IMR-90 (cell line): ENCODE measurements at regions not wholly inside any gene's neighbourhood (a gene's known extent, or its start where the extent isn't known, plus 50 kb on each side); places are given as distances from the start of the nearest gene placed in this dataset.

Experiments used
- ATAC-seq: fragments of 200-7000 bp; cut with Tn5 transposase; 2 replicates; pipeline ENCODE4 v1.9.1; 2020; ENCODE audit warnings: low read depth, mild to moderate bottlenecking, moderate library complexity
- BruUV-seq: library from RNA; stranded (reverse); fragments of 400-500 nt; replicated peaks from 2 replicates; lab custom pipeline; 2021; lab: Mats Ljungman, UMichigan
- CTCF ChIA-PET: fragments of 300-600 bp; formaldehyde crosslinking; extraction: SDS; loops from one replicate; lab custom pipeline; 2021; ENCODE audit warnings: antibody characterized with exemption; lab: Yijun Ruan, JAX
- POLR2A ChIA-PET: fragments of 300-600 bp; sonication (Branson Sonifier 250); formaldehyde crosslinking; loops from one replicate; lab custom pipeline; 2022; ENCODE audit warnings: antibody characterized with exemption; ENCODE audit not compliant: unreplicated experiment; lab: Charles Lee
- DNase-seq: peaks from one replicate; pipeline ENCODE4 v3.0.0; 2013
- H2AFZ ChIP-seq: replicated peaks from 2 replicates; pipeline ENCODE3; 2013; ENCODE audit warnings: low read length, mild to moderate bottlenecking; ENCODE audit not compliant: poor library complexity
- H2AK5ac ChIP-seq: 2 replicates; pipeline ENCODE4 v1.6.1; 2013; ENCODE audit warnings: low read depth, low read length, inconsistent platforms
- H2AK9ac ChIP-seq: replicated peaks from 2 replicates; pipeline ENCODE3; 2013; ENCODE audit warnings: mild to moderate bottlenecking, low read depth, low read length, moderate library complexity; ENCODE audit not compliant: poor library complexity
- H2BK120ac ChIP-seq: 2 replicates; pipeline ENCODE4 v1.6.1; 2013; ENCODE audit warnings: low read depth, low read length, inconsistent platforms
- H2BK15ac ChIP-seq: 3 replicates; pipeline ENCODE4 v1.6.1; 2013; ENCODE audit warnings: low read depth, low read length, inconsistent platforms
- H2BK20ac ChIP-seq: 2 replicates; pipeline ENCODE4 v1.6.1; 2013; ENCODE audit warnings: low read depth, mild to moderate bottlenecking, inconsistent platforms, low read length, moderate library complexity
- H2BK5ac ChIP-seq: 2 replicates; pipeline ENCODE4 v1.6.1; 2013; ENCODE audit warnings: mild to moderate bottlenecking, low read depth, low read length, inconsistent platforms; ENCODE audit not compliant: poor library complexity, severe bottlenecking
- H3K14ac ChIP-seq: replicated peaks from 2 replicates; pipeline ENCODE4 v1.6.1; 2013; ENCODE audit warnings: low read depth, low read length, inconsistent platforms
- H3K18ac ChIP-seq: 2 replicates; pipeline ENCODE4 v1.6.1; 2013; ENCODE audit warnings: low read depth, low read length, control low read depth
- H3K23ac ChIP-seq: 2 replicates; pipeline ENCODE4 v1.6.1; 2013; ENCODE audit warnings: low read depth, low read length, inconsistent platforms
- H3K27ac ChIP-seq: 2 replicates; pipeline ENCODE4 v1.5.1; 2013; ENCODE audit warnings: mild to moderate bottlenecking, control low read depth, low read length; ENCODE audit not compliant: insufficient read depth
- H3K27me3 ChIP-seq: 2 replicates; pipeline ENCODE4 v1.6.1; 2013; ENCODE audit warnings: low read length; ENCODE audit not compliant: control insufficient read depth, insufficient read depth
- H3K36me3 ChIP-seq: 2 replicates; pipeline ENCODE4 v1.6.1; 2013; ENCODE audit warnings: low read length, mixed read lengths; ENCODE audit not compliant: control insufficient read depth, insufficient read depth
- H3K4ac ChIP-seq: 2 replicates; pipeline ENCODE4 v1.6.1; 2013; ENCODE audit warnings: low read depth, low read length, inconsistent platforms
- H3K4me1 ChIP-seq: 2 replicates; pipeline ENCODE4 v1.6.1; 2013; ENCODE audit warnings: low read length, mixed read lengths; ENCODE audit not compliant: control insufficient read depth, insufficient read depth
- H3K4me2 ChIP-seq: 2 replicates; pipeline ENCODE4 v1.6.1; 2013; ENCODE audit warnings: low read depth, mild to moderate bottlenecking, control low read depth, low read length, moderate library complexity
- H3K4me3 ChIP-seq: 2 replicates; pipeline ENCODE4 v1.5.1; 2013; ENCODE audit warnings: low read depth, mild to moderate bottlenecking, control low read depth, low read length, moderate library complexity; ENCODE audit not compliant: insufficient read depth
- H3K56ac ChIP-seq: 2 replicates; pipeline ENCODE4 v1.6.1; 2013; ENCODE audit warnings: low read length, inconsistent platforms; ENCODE audit not compliant: insufficient read depth; ENCODE audit errors: extremely low read depth
- H3K79me1 ChIP-seq, 2 experiments: 2 replicates each; pipeline ENCODE4 v1.6.1; 2013; ENCODE audit warnings: low read length in 2 of 2, inconsistent platforms in 1 of 2, low read depth in 1 of 2
- H3K9ac ChIP-seq: 2 replicates; pipeline ENCODE4 v1.6.1; 2013; ENCODE audit warnings: low read depth, low read length, control low read depth
- H3K9me1 ChIP-seq: 2 replicates; pipeline ENCODE4 v1.6.1; 2013; ENCODE audit warnings: low read length, inconsistent platforms; ENCODE audit not compliant: insufficient read depth
- H3K9me3 ChIP-seq: 2 replicates; pipeline ENCODE4 v1.6.1; 2013; ENCODE audit warnings: low read length; ENCODE audit not compliant: control insufficient read depth, insufficient read depth
- H4K20me1 ChIP-seq: 2 replicates; pipeline ENCODE4 v1.6.1; 2013; ENCODE audit warnings: low read length, inconsistent platforms; ENCODE audit not compliant: insufficient read depth
- H4K5ac ChIP-seq: 2 replicates; pipeline ENCODE4 v1.6.1; 2013; ENCODE audit warnings: mild to moderate bottlenecking, low read depth, low read length, control low read depth
- H4K8ac ChIP-seq, 2 experiments: 2 replicates each; pipeline ENCODE4 v1.6.1; 2013; ENCODE audit warnings: low read depth in 2 of 2, low read length in 2 of 2, control low read depth in 1 of 2, inconsistent platforms in 1 of 2
- H4K91ac ChIP-seq: 2 replicates; pipeline ENCODE4 v1.6.1; 2013; ENCODE audit warnings: low read depth, low read length, inconsistent platforms; ENCODE audit not compliant: insufficient read depth
- BHLHE40 ChIP-seq: fragments of 150-350 bp; IDR thresholded peaks from 2 replicates; pipeline ENCODE4 v1.6.1; 2016; ENCODE audit warnings: mild to moderate bottlenecking, low read depth, low read length
- CEBPB ChIP-seq: IDR thresholded peaks from 2 replicates; pipeline ENCODE4 v1.6.1; 2012; ENCODE audit warnings: low read depth, low read length, improper control_type of control experiment
- CHD1 ChIP-seq: IDR thresholded peaks from 2 replicates; pipeline ENCODE4 v1.6.1; 2012; ENCODE audit warnings: low read depth, low read length, improper control_type of control experiment
- ELK1 ChIP-seq: fragments of 150-350 bp; IDR thresholded peaks from 2 replicates; pipeline ENCODE4 v1.6.1; 2016; ENCODE audit warnings: low read depth, mild to moderate bottlenecking, low read length, moderate library complexity, borderline replicate concordance
- FOS ChIP-seq: fragments of 150-350 bp; IDR thresholded peaks from 2 replicates; pipeline ENCODE4 v1.6.1; 2016; ENCODE audit warnings: low read depth, low read length
- MXI1 ChIP-seq: IDR thresholded peaks from 2 replicates; pipeline ENCODE4 v1.6.1; 2012; ENCODE audit warnings: low read depth, mild to moderate bottlenecking, low read length, moderate library complexity, borderline replicate concordance
- NFE2L2 ChIP-seq: fragments of 150-350 bp; IDR thresholded peaks from 2 replicates; pipeline ENCODE4 v1.6.1; 2016; ENCODE audit warnings: low read depth, mild to moderate bottlenecking, low read length
- POLR2A ChIP-seq: IDR thresholded peaks from 2 replicates; pipeline ENCODE4 v1.6.1; 2012; ENCODE audit warnings: mild to moderate bottlenecking, low read depth, low read length
- RAD21 ChIP-seq: IDR thresholded peaks from 2 replicates; pipeline ENCODE4 v1.6.1; 2012; ENCODE audit warnings: low read length, improper control_type of control experiment
- RCOR1 ChIP-seq: IDR thresholded peaks from 2 replicates; pipeline ENCODE4 v1.6.1; 2012; ENCODE audit warnings: mild to moderate bottlenecking, low read length, improper control_type of control experiment; ENCODE audit not compliant: insufficient replicate concordance
- RFX5 ChIP-seq: IDR thresholded peaks from 2 replicates; pipeline ENCODE4 v1.8.0; 2012; ENCODE audit warnings: low read depth, mild to moderate bottlenecking, low read length, moderate library complexity
- SMC3 ChIP-seq: fragments of 150-350 bp; IDR thresholded peaks from 2 replicates; pipeline ENCODE4 v1.6.1; 2016; ENCODE audit warnings: low read depth, mild to moderate bottlenecking, antibody characterized with exemption, low read length, moderate library complexity
- WGBS, 2 experiments: methylation state at CpG; one replicate each; pipeline versions ENCODE4 v1.1.5 to v1.1.7; 2013; ENCODE audit warnings: missing lambda C conversion rate in 2 of 2; ENCODE audit not compliant: insufficient read length in 1 of 2; ENCODE audit errors: extremely low coverage in 2 of 2; 5-methylcytosine and 5-hydroxymethylcytosine counted together
- dilution Hi-C: fragments of 300-500 bp; cut with HindIII; formaldehyde crosslinking; loops from one replicate; pipeline ENCODE4 v1.14.3; 2018; ENCODE audit warnings: low sequenced_read_pairs; ENCODE audit not compliant: unreplicated experiment
- in situ Hi-C: fragments of 300-500 bp; cut with MboI; formaldehyde crosslinking; loops from 3 replicates; pipeline ENCODE4 v1.14.3; 2019; ENCODE audit warnings: low sequenced_read_pairs, inconsistent platforms, mixed read lengths
- intact Hi-C: fragments of 100-400 bp; cut with micrococcal nuclease; formaldehyde crosslinking; loops from 2 replicates; pipeline ENCODE4 v1.10.0; 2022
- TF ChIP-seq, protein P1 (sequence below): fragments of 150-350 bp; IDR thresholded peaks from 2 replicates; pipeline ENCODE4 v1.6.1; 2017; ENCODE audit warnings: mild to moderate bottlenecking, antibody characterized with exemption, low read length, low read depth
- TF ChIP-seq, protein P2 (sequence below): conservative IDR thresholded peaks from 2 replicates; pipeline ENCODE4 v1.5.1; 2012; ENCODE audit warnings: mild to moderate bottlenecking, low read depth, low read length, improper control_type of control experiment

DNA sequence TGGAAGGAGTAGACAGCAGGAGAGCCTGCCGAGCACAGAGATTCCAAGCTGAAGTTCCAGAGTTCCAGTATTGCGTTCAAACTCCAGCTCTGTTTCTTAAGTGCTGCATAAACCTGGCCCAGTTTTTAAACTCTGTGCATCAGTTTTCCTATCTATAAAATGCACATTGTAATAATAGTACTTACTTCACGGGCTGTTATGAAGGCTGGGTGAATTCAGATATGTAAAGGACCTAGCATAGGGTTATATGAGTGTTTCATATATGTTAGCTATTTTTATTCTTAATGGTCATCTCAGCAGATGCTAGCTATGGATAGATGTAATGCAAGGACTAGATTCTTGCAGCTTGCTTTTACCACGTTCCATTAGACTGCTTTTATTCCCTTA is 293.1 kb upstream of the SEMA3C start:
- CTCF ChIA-PET = no interaction called here
- dilution Hi-C loops = no loop called here

More for the DNA sequence above, 293.1 kb upstream of the SEMA3C start:
- Histone ChIP-seq H3K36me3 (no peaks in the 10 kb centered on the region), H4K8ac (no peak overlapping the region), H3K9me1 (0 out of 2 replicates have a peak, but pooled peaks cover 3% of the 10 kb centered on the region), H3K23ac (no peak overlapping the region), H2BK20ac (no peak overlapping the region), H3K4ac (no peak overlapping the region), H2AK5ac (no peak overlapping the region), H3K27me3 (no peaks in the 10 kb centered on the region), H3K27ac (no peak overlapping the region), H2AFZ (no peak overlapping the region), H4K5ac (no peak overlapping the region), H3K4me2 (no peak overlapping the region), H3K18ac (no peak overlapping the region), H2BK120ac (no peak overlapping the region), H3K56ac (no peak overlapping the region), H4K91ac (no peak overlapping the region), H3K9ac (no peak overlapping the region), H3K79me1 (no peaks in the 10 kb centered on the region), H3K4me3 (no peak overlapping the region), H2BK5ac (no peak overlapping the region), H4K20me1 (no peaks in the 10 kb centered on the region), H3K14ac (no peak overlapping the region), H2BK15ac (no peak overlapping the region), H3K4me1 (peaks cover 3% of the 10 kb centered on the region; the same call in 1 of the 2 replicates), H3K9me3 (no peaks in the 10 kb centered on the region), H2AK9ac (no peak overlapping the region)
- POLR2A ChIA-PET = no interaction called here
- no CpG with 5 or more reads among the region's 4 CpGs for WGBS, 2 experiments
- no TSS peak for BruUV-seq
- in situ Hi-C loops = no loop called here
- TF ChIP-seq NFE2L2 (no peak), MXI1 (no peak), BHLHE40 (no peak), CHD1 (no peak), POLR2A (no peak), SMC3 (no peak), RFX5 (no peak), RCOR1 (no peak), CEBPB (no peak), FOS (no peak), RAD21 (no peak), ELK1 (no peak)
- TF ChIP-seq, protein P1, sequence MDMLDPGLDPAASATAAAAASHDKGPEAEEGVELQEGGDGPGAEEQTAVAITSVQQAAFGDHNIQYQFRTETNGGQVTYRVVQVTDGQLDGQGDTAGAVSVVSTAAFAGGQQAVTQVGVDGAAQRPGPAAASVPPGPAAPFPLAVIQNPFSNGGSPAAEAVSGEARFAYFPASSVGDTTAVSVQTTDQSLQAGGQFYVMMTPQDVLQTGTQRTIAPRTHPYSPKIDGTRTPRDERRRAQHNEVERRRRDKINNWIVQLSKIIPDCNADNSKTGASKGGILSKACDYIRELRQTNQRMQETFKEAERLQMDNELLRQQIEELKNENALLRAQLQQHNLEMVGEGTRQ = no peak
- TF ChIP-seq, protein P2, sequence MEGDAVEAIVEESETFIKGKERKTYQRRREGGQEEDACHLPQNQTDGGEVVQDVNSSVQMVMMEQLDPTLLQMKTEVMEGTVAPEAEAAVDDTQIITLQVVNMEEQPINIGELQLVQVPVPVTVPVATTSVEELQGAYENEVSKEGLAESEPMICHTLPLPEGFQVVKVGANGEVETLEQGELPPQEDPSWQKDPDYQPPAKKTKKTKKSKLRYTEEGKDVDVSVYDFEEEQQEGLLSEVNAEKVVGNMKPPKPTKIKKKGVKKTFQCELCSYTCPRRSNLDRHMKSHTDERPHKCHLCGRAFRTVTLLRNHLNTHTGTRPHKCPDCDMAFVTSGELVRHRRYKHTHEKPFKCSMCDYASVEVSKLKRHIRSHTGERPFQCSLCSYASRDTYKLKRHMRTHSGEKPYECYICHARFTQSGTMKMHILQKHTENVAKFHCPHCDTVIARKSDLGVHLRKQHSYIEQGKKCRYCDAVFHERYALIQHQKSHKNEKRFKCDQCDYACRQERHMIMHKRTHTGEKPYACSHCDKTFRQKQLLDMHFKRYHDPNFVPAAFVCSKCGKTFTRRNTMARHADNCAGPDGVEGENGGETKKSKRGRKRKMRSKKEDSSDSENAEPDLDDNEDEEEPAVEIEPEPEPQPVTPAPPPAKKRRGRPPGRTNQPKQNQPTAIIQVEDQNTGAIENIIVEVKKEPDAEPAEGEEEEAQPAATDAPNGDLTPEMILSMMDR = no peak
- ATAC-seq (no peak), DNase-seq (no peak)
- intact Hi-C loops = no loop called here
